ENCODE measurements at regions not wholly inside any gene's neighbourhood (a gene's known extent, or its start where the extent isn't known, plus 50 kb on each side); places are given as distances from the start of the nearest gene placed in this dataset.

GRCh38 chr20:22690616-22691179, 106.3 kb upstream of the FOXA2 start:
- Mint-ChIP-seq H3K4me3 (no peak overlapping the region), H3K27me3 (ENCODE audit: low read depth) (peaks cover 57% of the 10 kb centered on the region), H3K9me3 (peaks cover 5 to 6% of the 10 kb centered on the region in 2 experiments; a peak in 4 of 5 replicates), H3K27ac (no peak overlapping the region; a peak in 1 of 7 replicates), H3K36me3 (ENCODE audit: insufficient read depth in 1 of 3, low read depth in 3 of 3) (peaks cover 0 to 6% (median 4%) of the 10 kb centered on the region in 3 experiments; a peak in 5 of 7 replicates), H3K4me1 (peaks cover 3 to 7% of the 10 kb centered on the region in 2 experiments)
- Histone ChIP-seq H2BK15ac (ENCODE audit: low read depth, low read length) (no peak overlapping the region), H3T11ph (ENCODE audit: low read length) (no peak overlapping the region), H2BK20ac (ENCODE audit: low read depth, low read length, poor library complexity, severe bottlenecking) (no peak overlapping the region), H3K14ac (ENCODE audit: insufficient read depth, low read length) (no peak overlapping the region; the same call in 1 of the 2 replicates), H3K23ac (ENCODE audit: insufficient read length, low read depth, low read length) (no peak overlapping the region), H3K18ac (ENCODE audit: insufficient read length, low read depth, low read length) (no peak overlapping the region), H3K27ac (ENCODE audit: insufficient read length, low read depth, low read length) (no peak overlapping the region), H3K56ac (ENCODE audit: insufficient read length, low read depth, low read length) (no peak overlapping the region), H4K91ac (ENCODE audit: insufficient read length, low read depth, low read length) (no peak overlapping the region), H3K79me2 (ENCODE audit: insufficient read depth, low read length) (no peaks in the 10 kb centered on the region), H3K27me3 (ENCODE audit: insufficient read depth, low read length) (no peaks in the 10 kb centered on the region), H3K9ac (ENCODE audit: extremely low read depth, insufficient read length, low read length) (no peak overlapping the region), H3K23me2 (ENCODE audit: insufficient read length, low read depth, low read length, poor library complexity, severe bottlenecking) (no peaks in the 10 kb centered on the region), H3K79me1 (ENCODE audit: insufficient read depth, low read depth, low read length, poor library complexity, severe bottlenecking) (no peaks in the 10 kb centered on the region), H2BK5ac (ENCODE audit: insufficient read length, low read length) (no peak overlapping the region), H3K4me2 (ENCODE audit: insufficient read depth, insufficient read length, low read length) (no peak overlapping the region), H2BK12ac (ENCODE audit: insufficient read length, low read depth, low read length) (no peak overlapping the region), H3K4me1 (ENCODE audit: insufficient read depth, low read length) (no peaks in the 10 kb centered on the region), H4K5ac (ENCODE audit: insufficient read length, low read depth, low read length) (no peak overlapping the region), H2BK120ac (ENCODE audit: low read depth, low read length, poor library complexity, severe bottlenecking) (no peak overlapping the region), H2AFZ (ENCODE audit: low read length) (no peak overlapping the region), H3K9me3 (ENCODE audit: control insufficient read depth, low read depth, low read length) (peaks cover 5% of the 10 kb centered on the region), H4K8ac (replicated peaks; ENCODE audit: insufficient read length, low read depth, low read length) (no peak overlapping the region), H4K20me1 (ENCODE audit: control insufficient read depth, insufficient read depth, insufficient read length) (no peaks in the 10 kb centered on the region), H3K4ac (ENCODE audit: low read depth, low read length) (no peak overlapping the region), H2AK5ac (ENCODE audit: insufficient read length, low read length) (no peak overlapping the region)
- TF ChIP-seq CTCF (conservative IDR thresholded peaks at IDR 0.05): no peak
- DNase-seq: no peak
- WGBS (ENCODE audit: extremely low coverage, insufficient read length, low lambda C conversion rate): no CpG with 5 or more reads among the region's 7 CpGs
